SK-N-SH treated with all-trans-retinoic acid at 6 μM for 48 hours (cell line): ENCODE measurements at regions not wholly inside any gene's neighbourhood (a gene's known extent, or its start where the extent isn't known, plus 50 kb on each side); places are given as distances from the start of the nearest gene placed in this dataset.

ENCODE experiments used
- ATAC-seq: fragments of 200-7000 bp; cut with Tn5 transposase; 3 replicates; pipeline ENCODE4 v1.9.1; 2020; ENCODE audit warnings: mild to moderate bottlenecking, moderate library complexity
- ARNTL ChIP-seq: fragments of 450-650 bp; formaldehyde crosslinking; IDR thresholded peaks from 2 replicates; pipeline ENCODE4 v1.5.0; 2020; ENCODE audit warnings: low read depth, mild to moderate bottlenecking, moderate library complexity, borderline replicate concordance
- BACH2 ChIP-seq: fragments of 250-450 bp; sonication (Bioruptor Pico); IDR thresholded peaks from 2 replicates; pipeline ENCODE4 v1.9.0; 2021; ENCODE audit warnings: mild to moderate bottlenecking, borderline replicate concordance
- CREB5 ChIP-seq: fragments of 250-450 bp; sonication (Bioruptor Pico); IDR thresholded peaks from 2 replicates; pipeline ENCODE4 v1.5.1; 2020; ENCODE audit warnings: low read depth, mild to moderate bottlenecking, moderate library complexity
- CSDC2 ChIP-seq: fragments of 250-450 bp; sonication (Bioruptor Pico); IDR thresholded peaks from 2 replicates; pipeline ENCODE4 v1.5.0; 2020; ENCODE audit warnings: mild to moderate bottlenecking, moderate library complexity
- CSRNP3 ChIP-seq: fragments of 250-450 bp; sonication (Bioruptor Pico); IDR thresholded peaks from 2 replicates; pipeline ENCODE4 v1.5.1; 2021; ENCODE audit warnings: mild to moderate bottlenecking, moderate library complexity
- ESRRG ChIP-seq: fragments of 250-450 bp; sonication (Bioruptor Pico); IDR thresholded peaks from 2 replicates; pipeline ENCODE4 v1.6.1; 2021; ENCODE audit warnings: mild to moderate bottlenecking
- GLIS3 ChIP-seq: fragments of 250-450 bp; sonication (Bioruptor Pico); IDR thresholded peaks from 2 replicates; pipeline ENCODE4 v1.5.0; 2020; ENCODE audit warnings: mild to moderate bottlenecking, moderate library complexity
- ISL1 ChIP-seq: fragments of 250-450 bp; sonication (Bioruptor Pico); IDR thresholded peaks from 2 replicates; pipeline ENCODE4 v2.1.2; 2022; ENCODE audit warnings: mild to moderate bottlenecking, moderate library complexity
- OSR1 ChIP-seq: fragments of 250-450 bp; sonication (Bioruptor Pico); IDR thresholded peaks from 2 replicates; pipeline ENCODE4 v1.8.0; 2022; ENCODE audit warnings: moderate library complexity, mild to moderate bottlenecking, inconsistent platforms
- PATZ1 ChIP-seq: fragments of 250-450 bp; sonication (Bioruptor Pico); IDR thresholded peaks from 2 replicates; pipeline ENCODE4 v1.8.0; 2020; ENCODE audit warnings: mild to moderate bottlenecking, moderate library complexity, borderline replicate concordance
- POU6F1 ChIP-seq: fragments of 250-450 bp; sonication (Bioruptor Pico); IDR thresholded peaks from 2 replicates; pipeline ENCODE4 v1.8.0; 2021; ENCODE audit warnings: low read depth, mild to moderate bottlenecking, moderate library complexity, borderline replicate concordance
- PPARA ChIP-seq: fragments of 250-450 bp; sonication (Bioruptor Pico); IDR thresholded peaks from 2 replicates; pipeline ENCODE4 v1.5.0; 2020; ENCODE audit warnings: mild to moderate bottlenecking, borderline replicate concordance
- RARB ChIP-seq: fragments of 250-450 bp; sonication (Bioruptor Pico); IDR thresholded peaks from 2 replicates; pipeline ENCODE4 v1.8.0; 2021; ENCODE audit warnings: mild to moderate bottlenecking, moderate library complexity
- TCF4 ChIP-seq: fragments of 250-450 bp; sonication (Bioruptor Pico); IDR thresholded peaks from 2 replicates; pipeline ENCODE4 v1.8.0; 2021; ENCODE audit warnings: mild to moderate bottlenecking, moderate library complexity, borderline replicate concordance
- TOX ChIP-seq: fragments of 250-450 bp; sonication (Bioruptor Pico); IDR thresholded peaks from 2 replicates; pipeline ENCODE4 v1.8.0; 2021; ENCODE audit warnings: mild to moderate bottlenecking, moderate library complexity, borderline replicate concordance
- TSHZ2 ChIP-seq: fragments of 250-450 bp; sonication (Bioruptor Pico); IDR thresholded peaks from 2 replicates; pipeline ENCODE4 v1.5.0; 2020; ENCODE audit warnings: mild to moderate bottlenecking, moderate library complexity
- ZC3H10 ChIP-seq: fragments of 250-450 bp; sonication (Bioruptor Pico); IDR thresholded peaks from 2 replicates; pipeline ENCODE4 v1.5.1; 2021; ENCODE audit warnings: mild to moderate bottlenecking, moderate library complexity
- ZFP3 ChIP-seq: fragments of 250-450 bp; sonication (Bioruptor Pico); IDR thresholded peaks from 2 replicates; pipeline ENCODE4 v1.5.0; 2020; ENCODE audit warnings: mild to moderate bottlenecking, moderate library complexity
- ZFP30 ChIP-seq: fragments of 450-650 bp; formaldehyde crosslinking; IDR thresholded peaks from 2 replicates; pipeline ENCODE4 v1.5.0; 2022; ENCODE audit warnings: mild to moderate bottlenecking, moderate library complexity
- ZNF565 ChIP-seq: fragments of 450-650 bp; formaldehyde crosslinking; conservative IDR thresholded peaks from 2 replicates; pipeline ENCODE4 v1.5.0; 2020; ENCODE audit warnings: low read depth, mild to moderate bottlenecking, moderate library complexity
- ZNF70 ChIP-seq: fragments of 450-650 bp; formaldehyde crosslinking; IDR thresholded peaks from 2 replicates; pipeline ENCODE4 v1.5.0; 2020; ENCODE audit warnings: mild to moderate bottlenecking, moderate library complexity
- ZNF8 ChIP-seq: fragments of 450-650 bp; formaldehyde crosslinking; IDR thresholded peaks from 2 replicates; pipeline ENCODE4 v1.5.0; 2020; ENCODE audit warnings: mild to moderate bottlenecking, moderate library complexity

GRCh38 chr13:38582133-38582532 is 104.7 kb upstream of the FREM2 start (continued):
- TF ChIP-seq CSRNP3 (CRISPR knock-in tag) (no peak), PATZ1 (no peak), ZNF565 (CRISPR knock-in tag) (no peak)

GRCh38 chr13:38590230-38590629 is 96.6 kb upstream of the FREM2 start:
- TF ChIP-seq ZC3H10: no peak
- no peak for TF ChIP-seq PPARA (CRISPR knock-in tag)
- no peak for TF ChIP-seq RARB (CRISPR knock-in tag)
- no peak for TF ChIP-seq GLIS3 (CRISPR knock-in tag)
- no peak for TF ChIP-seq CREB5 (CRISPR knock-in tag)
- no peak for TF ChIP-seq ZNF8
- TF ChIP-seq CSDC2: no peak
- no peak for TF ChIP-seq OSR1

GRCh38 chr13:38590796-38591507 is 95.9 kb upstream of the FREM2 start:
- TF ChIP-seq PATZ1 (no peak), BACH2 (no peak), TOX (CRISPR knock-in tag) (no peak), RARB (CRISPR knock-in tag) (no peak), ARNTL (CRISPR knock-in tag) (no peak), CREB5 (CRISPR knock-in tag) (no peak), ZFP30 (CRISPR knock-in tag) (no peak), PPARA (CRISPR knock-in tag) (no peak), TSHZ2 (CRISPR knock-in tag) (no peak), ISL1 (CRISPR knock-in tag) (no peak), POU6F1 (no peak), GLIS3 (CRISPR knock-in tag) (no peak), ZC3H10 (no peak), ESRRG (CRISPR knock-in tag) (no peak), TCF4 (CRISPR knock-in tag) (no peak), ZNF565 (CRISPR knock-in tag) (no peak), ZNF8 (no peak), ZFP3 (CRISPR knock-in tag) (no peak), CSRNP3 (CRISPR knock-in tag) (no peak), ZNF70 (CRISPR knock-in tag) (no peak)
- ATAC-seq: no peak

More at GRCh38 chr13:38590230-38590629, 96.6 kb upstream of the FREM2 start:
- no peak for ATAC-seq
